GM12878 (cell line): ENCODE measurements at regions not wholly inside any gene's neighbourhood (a gene's known extent, or its start where the extent isn't known, plus 50 kb on each side); places are given as distances from the start of the nearest gene placed in this dataset.

Experiments
- ATAC-seq: fragments of 200-7000 bp; cut with Tn5 transposase; 3 replicates; pipeline ENCODE4 v1.9.1; 2020; ENCODE audit warnings: mild to moderate bottlenecking, moderate library complexity
- BruUV-seq: library from RNA; stranded (reverse); fragments of 400-500 nt; replicated peaks from 2 replicates; lab custom pipeline; 2021; lab: Mats Ljungman, UMichigan
- CTCF ChIA-PET: fragments of 300-600 bp; sonication (Branson Sonifier 250); formaldehyde crosslinking; extraction: SDS; loops from one replicate; lab custom pipeline; 2021; ENCODE audit warnings: inconsistent platforms; lab: Yijun Ruan, JAX
- POLR2A ChIA-PET: fragments of 350-600 bp; formaldehyde crosslinking; extraction: SDS; loops from one replicate; lab custom pipeline; 2021; ENCODE audit warnings: inconsistent platforms; lab: Charles Lee
- RAD21 ChIA-PET: fragments of 300-600 bp; sonication (Branson Sonifier 250); formaldehyde crosslinking; loops from one replicate; lab custom pipeline; 2023; ENCODE audit warnings: antibody characterized with exemption; ENCODE audit not compliant: unreplicated experiment; lab: Charles Lee
- SMC1A ChIA-PET: fragments of 300-600 bp; sonication (Branson Sonifier 250); formaldehyde crosslinking; loops from one replicate; lab custom pipeline; 2023; ENCODE audit not compliant: unreplicated experiment, uncharacterized antibody; lab: Charles Lee
- DNase-seq: peaks from one replicate; pipeline ENCODE4 v3.0.0-alpha.2; 2011; ENCODE audit warnings: low read depth, low spot score
- FAIRE-seq: peaks from 3 replicates; lab custom pipeline; 2011; peaks lifted over from hg19 to GRCh38; lab: Jason Lieb, UNC
- H2AFZ ChIP-seq: 2 replicates; pipeline ENCODE4 v1.6.0; 2011; ENCODE audit warnings: low read depth, low read length, control low read depth; ENCODE audit not compliant: control insufficient read depth
- H3K27ac ChIP-seq: 2 replicates; pipeline ENCODE4 v1.5.1; 2011; ENCODE audit warnings: control low read depth; ENCODE audit not compliant: control insufficient read depth, insufficient read depth
- H3K27me3 ChIP-seq, 2 experiments: replicated peaks in 1 of 2; 2 replicates each; pipeline versions ENCODE4 v1.6.0 to v1.6.1; 2011; ENCODE audit warnings: low read length in 1 of 2; ENCODE audit not compliant: control insufficient read depth in 2 of 2, insufficient read depth in 2 of 2
- H3K36me3 ChIP-seq, 2 experiments: 2 replicates each; pipeline ENCODE4 v1.5.1; 2011; ENCODE audit warnings: low read length in 1 of 2; ENCODE audit not compliant: control insufficient read depth in 2 of 2, insufficient read depth in 2 of 2
- H3K4me1 ChIP-seq: 2 replicates; pipeline ENCODE4 v1.6.1; 2011; ENCODE audit warnings: mild to moderate bottlenecking, low read length, moderate library complexity, mixed read lengths; ENCODE audit not compliant: control insufficient read depth, insufficient read depth
- H3K4me2 ChIP-seq: 2 replicates; pipeline ENCODE4 v1.6.0; 2011; ENCODE audit warnings: control low read depth; ENCODE audit not compliant: control insufficient read depth, insufficient read depth
- H3K4me3 ChIP-seq: fragments of 200-600 bp; sonication (generic); 2 replicates; pipeline ENCODE4 v1.5.1; 2016
- H3K79me2 ChIP-seq: 2 replicates; pipeline ENCODE4 v1.6.0; 2011; ENCODE audit warnings: low read length; ENCODE audit not compliant: control insufficient read depth, insufficient read depth
- H3K9ac ChIP-seq: 2 replicates; pipeline ENCODE4 v1.8.0; 2011; ENCODE audit warnings: low read length, control low read depth, mixed read lengths; ENCODE audit not compliant: control insufficient read depth, insufficient read depth
- H3K9me3 ChIP-seq: replicated peaks from 3 replicates; pipeline ENCODE4 v1.5.1; 2011; ENCODE audit warnings: mild to moderate bottlenecking, low read length; ENCODE audit not compliant: control insufficient read depth, insufficient read depth
- H4K20me1 ChIP-seq: 2 replicates; pipeline ENCODE4 v1.6.0; 2011; ENCODE audit not compliant: control insufficient read depth, insufficient read depth
- ATF2 ChIP-seq: IDR thresholded peaks from 2 replicates; pipeline ENCODE4 v1.6.1; 2012; ENCODE audit warnings: low read length, inconsistent platforms
- BACH1 ChIP-seq: fragments of 450-650 bp; IDR thresholded peaks from 2 replicates; pipeline ENCODE4 v1.6.1; 2017; ENCODE audit warnings: mild to moderate bottlenecking, borderline replicate concordance
- CBFB ChIP-seq: IDR thresholded peaks from 2 replicates; pipeline ENCODE4 v1.6.1; 2016; ENCODE audit warnings: antibody characterized with exemption, low read depth
- CUX1 ChIP-seq: IDR thresholded peaks from 2 replicates; pipeline ENCODE4 v1.6.1; 2012; ENCODE audit warnings: improper control_type of control experiment, low read depth, low read length; ENCODE audit not compliant: insufficient replicate concordance
- ETV6 ChIP-seq, 2 experiments: fragments of 450-650 bp in 1 of 2; IDR thresholded peaks in 1 of 2; conservative IDR thresholded peaks in 1 of 2; 2 replicates each; pipeline ENCODE4 v1.6.1; 2014; ENCODE audit warnings: antibody characterized with exemption in 1 of 2, borderline replicate concordance in 1 of 2, low read depth in 1 of 2, mild to moderate bottlenecking in 1 of 2, moderate library complexity in 1 of 2
- NR2C2 ChIP-seq: IDR thresholded peaks from 2 replicates; pipeline ENCODE4 v1.6.1; 2011; ENCODE audit warnings: borderline replicate concordance, low read depth; ENCODE audit not compliant: control insufficient read depth, insufficient read length
- PAX8 ChIP-seq: fragments of 450-650 bp; IDR thresholded peaks from 2 replicates; pipeline ENCODE4 v1.6.1; 2017; ENCODE audit warnings: mild to moderate bottlenecking, moderate library complexity
- PKNOX1 ChIP-seq: fragments of 450-650 bp; IDR thresholded peaks from 2 replicates; pipeline ENCODE4 v1.6.1; 2016; ENCODE audit warnings: mild to moderate bottlenecking
- SIN3A ChIP-seq: IDR thresholded peaks from 2 replicates; pipeline ENCODE4 v1.6.1; 2012; ENCODE audit warnings: low read depth, low read length, improper control_type of control experiment
- TBL1XR1 ChIP-seq: IDR thresholded peaks from 2 replicates; pipeline ENCODE4 v1.6.1; 2012; ENCODE audit warnings: low read depth, low read length, improper control_type of control experiment
- WGBS: methylation state at CpG from one replicate; pipeline ENCODE4 v1.1.6; 2016; ENCODE audit warnings: low lambda C conversion rate; ENCODE audit not compliant: insufficient replicate concordance, insufficient coverage; ENCODE audit errors: missing lambda C conversion rate; 5-methylcytosine and 5-hydroxymethylcytosine counted together
- in situ Hi-C: fragments of 300-500 bp; cut with MboI; formaldehyde crosslinking; loops from 9 replicates; pipeline ENCODE4 v1.14.3; 2018; ENCODE audit warnings: mixed read lengths
- intact Hi-C: fragments of 100-400 bp; cut with micrococcal nuclease; formaldehyde crosslinking; loops from one replicate; pipeline ENCODE4 v1.14.2; 2022; ENCODE audit not compliant: unreplicated experiment
- TF ChIP-seq, protein P1 (sequence below): IDR thresholded peaks from 2 replicates; pipeline ENCODE4 v1.6.1; 2011; ENCODE audit warnings: low read depth, mild to moderate bottlenecking, low read length, moderate library complexity, borderline replicate concordance; ENCODE audit errors: extremely low read depth
- TF ChIP-seq, protein P2 (sequence below): fragments of 450-650 bp; IDR thresholded peaks from 2 replicates; pipeline ENCODE4 v1.6.1; 2017; ENCODE audit warnings: mild to moderate bottlenecking, low read depth, inconsistent platforms; ENCODE audit not compliant: poor library complexity, severe bottlenecking

DNA sequence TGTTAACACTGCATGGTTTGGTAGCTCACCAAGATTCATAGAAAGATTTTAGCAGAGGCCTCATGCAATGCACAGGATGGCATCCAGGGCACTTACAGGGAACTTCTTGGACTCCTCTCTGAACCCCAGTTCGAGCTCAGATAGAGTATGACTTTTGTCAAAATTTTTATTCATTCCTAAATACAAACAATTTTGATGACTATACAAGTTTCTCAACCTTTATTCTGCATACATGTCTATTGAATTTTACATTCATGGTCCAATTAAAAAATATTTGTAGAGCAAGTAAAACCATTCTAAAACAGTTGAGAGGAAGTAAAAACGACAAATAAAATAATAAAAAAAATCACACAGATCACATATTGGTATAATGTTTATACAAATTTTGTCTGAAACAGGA lies 219.0 kb upstream of the MAN1A1 start:
- Histone ChIP-seq H3K79me2 (no peaks in the 10 kb centered on the region), H3K4me2 (no peak overlapping the region), H3K4me1 (no peaks in the 10 kb centered on the region), H3K27ac (no peak overlapping the region), H3K4me3 (no peak overlapping the region), H3K9ac (no peak overlapping the region), H2AFZ (no peak overlapping the region), H3K36me3 (no peaks in the 10 kb centered on the region), H3K27me3 (no peaks in the 10 kb centered on the region), H3K9me3 (no peaks in the 10 kb centered on the region), H4K20me1 (no peaks in the 10 kb centered on the region)
- ChIA-PET CTCF (interaction anchor here (1.3 kb wide), 1 partner anchor 10 kb away, joined by 4 read pairs; no protein-coding TSS in a partner anchor), SMC1A (interaction anchor here (0.8 kb wide), 1 partner anchor 10 kb away, joined by 3 read pairs; no protein-coding TSS in a partner anchor), RAD21 (no interaction called here), POLR2A (no interaction called here)
- in situ Hi-C loops, result no loop called here
- ATAC-seq (no peak), DNase-seq (no peak), FAIRE-seq (no peak)
- BruUV-seq, result no TSS peak
- 22% methylated on average over 2 of the region's 2 CpGs for WGBS
- intact Hi-C loops, result no loop called here
- no peak for TF ChIP-seq NR2C2
- TF ChIP-seq PAX8, result no peak
- no peak for TF ChIP-seq ETV6 (conservative IDR thresholded peaks at IDR 0.05 in 1 of 2, IDR thresholded peaks at IDR 0.05 in 1 of 2; ENCODE audit: borderline replicate concordance in 1 of 2, low read depth in 1 of 2)
- no peak for TF ChIP-seq SIN3A
- TF ChIP-seq TBL1XR1, result no peak
- no peak for TF ChIP-seq BACH1
- no peak for TF ChIP-seq CUX1
- TF ChIP-seq, protein P1, sequence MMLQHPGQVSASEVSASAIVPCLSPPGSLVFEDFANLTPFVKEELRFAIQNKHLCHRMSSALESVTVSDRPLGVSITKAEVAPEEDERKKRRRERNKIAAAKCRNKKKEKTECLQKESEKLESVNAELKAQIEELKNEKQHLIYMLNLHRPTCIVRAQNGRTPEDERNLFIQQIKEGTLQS, result no peak
- TF ChIP-seq ATF2, result no peak
- TF ChIP-seq, protein P2, sequence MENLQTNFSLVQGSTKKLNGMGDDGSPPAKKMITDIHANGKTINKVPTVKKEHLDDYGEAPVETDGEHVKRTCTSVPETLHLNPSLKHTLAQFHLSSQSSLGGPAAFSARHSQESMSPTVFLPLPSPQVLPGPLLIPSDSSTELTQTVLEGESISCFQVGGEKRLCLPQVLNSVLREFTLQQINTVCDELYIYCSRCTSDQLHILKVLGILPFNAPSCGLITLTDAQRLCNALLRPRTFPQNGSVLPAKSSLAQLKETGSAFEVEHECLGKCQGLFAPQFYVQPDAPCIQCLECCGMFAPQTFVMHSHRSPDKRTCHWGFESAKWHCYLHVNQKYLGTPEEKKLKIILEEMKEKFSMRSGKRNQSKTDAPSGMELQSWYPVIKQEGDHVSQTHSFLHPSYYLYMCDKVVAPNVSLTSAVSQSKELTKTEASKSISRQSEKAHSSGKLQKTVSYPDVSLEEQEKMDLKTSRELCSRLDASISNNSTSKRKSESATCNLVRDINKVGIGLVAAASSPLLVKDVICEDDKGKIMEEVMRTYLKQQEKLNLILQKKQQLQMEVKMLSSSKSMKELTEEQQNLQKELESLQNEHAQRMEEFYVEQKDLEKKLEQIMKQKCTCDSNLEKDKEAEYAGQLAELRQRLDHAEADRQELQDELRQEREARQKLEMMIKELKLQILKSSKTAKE, result no peak
- no peak for TF ChIP-seq PKNOX1
- TF ChIP-seq CBFB, result no peak
